ENCODE measurements at regions not wholly inside any gene's neighbourhood (a gene's known extent, or its start where the extent isn't known, plus 50 kb on each side); places are given as distances from the start of the nearest gene placed in this dataset.
A peak's percentile ranks its signal among the peaks of the same experiment; 100 is the strongest.

- 87% methylated on average over 7 of the region's 7 CpGs for WGBS (ENCODE audit: low lambda C conversion rate, missing lambda C conversion rate)
- no peaks in the 10 kb centered on the region for H3K4me1 ChIP-seq (ENCODE audit: insufficient read depth)
- DNase-seq (ENCODE audit: low spot score), result no peak
Measured at GRCh38 chr2:222133897-222134296, 164.9 kb downstream of the PAX3 start.

GRCh38 chr2:222130855-222131254, 167.9 kb downstream of the PAX3 start:
- whole genome bisulfite sequencing (ENCODE audit: low lambda C conversion rate, missing lambda C conversion rate), result 81% methylated on average over 3 of the region's 3 CpGs
- Histone ChIP-seq H3K27me3 (peaks cover 3% of the 10 kb centered on the region), H3K27ac (no peak overlapping the region), H3K9me2 (replicated peaks; ENCODE audit: insufficient read depth) (no peaks in the 10 kb centered on the region), H3K4me2 (no peak overlapping the region), H3K4me1 (ENCODE audit: insufficient read depth) (no peaks in the 10 kb centered on the region), H3K4me3 (no peak overlapping the region), H3K36me3 (replicated peaks; ENCODE audit: insufficient read depth, low read depth) (no peaks in the 10 kb centered on the region), H4K20me1 (ENCODE audit: insufficient read depth, poor library complexity, severe bottlenecking) (no peaks in the 10 kb centered on the region), H2AFZ (no peak overlapping the region), H3K9me3 (ENCODE audit: low read depth) (no peaks in the 10 kb centered on the region), H3K79me2 (no peaks in the 10 kb centered on the region)
- no peak for TF ChIP-seq EZH2phosphoT487 (IDR thresholded peaks at IDR 0.05; ENCODE audit: low read depth, severe bottlenecking, unreplicated experiment)
- no peak for TF ChIP-seq CTCF (IDR thresholded peaks at IDR 0.05; ENCODE audit: poor library complexity)
- no peak for TF ChIP-seq EZH2 (IDR thresholded peaks at IDR 0.05; ENCODE audit: borderline replicate concordance)
- DNase-seq (ENCODE audit: low spot score), result no peak

More at GRCh38 chr2:222133897-222134296, 164.9 kb downstream of the PAX3 start:
- no peak overlapping the region for H3K4me2 ChIP-seq
- H3K9me2 ChIP-seq (replicated peaks; ENCODE audit: insufficient read depth), result no peaks in the 10 kb centered on the region
- peaks cover 3% of the 10 kb centered on the region for H3K27me3 ChIP-seq
- H3K36me3 ChIP-seq (replicated peaks; ENCODE audit: insufficient read depth, low read depth), result no peaks in the 10 kb centered on the region
- no peak overlapping the region for H3K4me3 ChIP-seq
- no peak for TF ChIP-seq EZH2phosphoT487 (IDR thresholded peaks at IDR 0.05; ENCODE audit: low read depth, severe bottlenecking, unreplicated experiment)
- no peak for TF ChIP-seq EZH2 (IDR thresholded peaks at IDR 0.05; ENCODE audit: borderline replicate concordance)
- no peak for TF ChIP-seq CTCF (IDR thresholded peaks at IDR 0.05; ENCODE audit: poor library complexity)
- H4K20me1 ChIP-seq (ENCODE audit: insufficient read depth, poor library complexity, severe bottlenecking), result no peaks in the 10 kb centered on the region
- no peak overlapping the region for H2AFZ ChIP-seq
- no peaks in the 10 kb centered on the region for H3K9me3 ChIP-seq (ENCODE audit: low read depth)
- H3K27ac ChIP-seq, result no peak overlapping the region
- no peaks in the 10 kb centered on the region for H3K79me2 ChIP-seq

GRCh38 chr2:222127660-222128059, 171.1 kb downstream of the PAX3 start:
- no peaks in the 10 kb centered on the region for H4K20me1 ChIP-seq (ENCODE audit: insufficient read depth, poor library complexity, severe bottlenecking)
- H3K27me3 ChIP-seq, result peaks cover 2% of the 10 kb centered on the region
- H3K9me3 ChIP-seq (ENCODE audit: low read depth), result no peaks in the 10 kb centered on the region
- peak; percentile 10 for DNase-seq (ENCODE audit: low spot score)
- no peak overlapping the region for H3K27ac ChIP-seq
- H3K36me3 ChIP-seq (replicated peaks; ENCODE audit: insufficient read depth, low read depth), result no peaks in the 10 kb centered on the region
- no peaks in the 10 kb centered on the region for H3K9me2 ChIP-seq (replicated peaks; ENCODE audit: insufficient read depth)
- H2AFZ ChIP-seq, result no peak overlapping the region
- no peaks in the 10 kb centered on the region for H3K4me1 ChIP-seq (ENCODE audit: insufficient read depth)
- no peak overlapping the region for H3K4me2 ChIP-seq
- WGBS (ENCODE audit: low lambda C conversion rate, missing lambda C conversion rate), result 91% methylated on average over 6 of the region's 6 CpGs
- no peak overlapping the region for H3K4me3 ChIP-seq
- no peak for TF ChIP-seq CTCF (IDR thresholded peaks at IDR 0.05; ENCODE audit: poor library complexity)
- no peak for TF ChIP-seq EZH2phosphoT487 (IDR thresholded peaks at IDR 0.05; ENCODE audit: low read depth, severe bottlenecking, unreplicated experiment)
- H3K79me2 ChIP-seq, result no peaks in the 10 kb centered on the region

- peaks cover 8% of the 10 kb centered on the region for H3K27me3 ChIP-seq
- H3K79me2 ChIP-seq, result no peaks in the 10 kb centered on the region
- no peaks in the 10 kb centered on the region for H4K20me1 ChIP-seq (ENCODE audit: insufficient read depth, poor library complexity, severe bottlenecking)
- no peaks in the 10 kb centered on the region for H3K9me3 ChIP-seq (ENCODE audit: low read depth)
- no peak for TF ChIP-seq EZH2phosphoT487 (IDR thresholded peaks at IDR 0.05; ENCODE audit: low read depth, severe bottlenecking, unreplicated experiment)
- TF ChIP-seq EZH2 (IDR thresholded peaks at IDR 0.05; ENCODE audit: borderline replicate concordance), result no peak
- TF ChIP-seq CTCF (IDR thresholded peaks at IDR 0.05; ENCODE audit: poor library complexity), result no peak
- H3K9me2 ChIP-seq (replicated peaks; ENCODE audit: insufficient read depth), result no peaks in the 10 kb centered on the region
- no peaks in the 10 kb centered on the region for H3K4me1 ChIP-seq (ENCODE audit: insufficient read depth)
- H3K4me3 ChIP-seq, result no peak overlapping the region
- H3K36me3 ChIP-seq (replicated peaks; ENCODE audit: insufficient read depth, low read depth), result no peaks in the 10 kb centered on the region
- H3K27ac ChIP-seq, result no peak overlapping the region
- H3K4me2 ChIP-seq, result no peak overlapping the region
- DNase-seq (ENCODE audit: low spot score), result no peak
- no peak overlapping the region for H2AFZ ChIP-seq
Measured at GRCh38 chr2:222120933-222121332, 177.9 kb downstream of the PAX3 start.
